Mesenchymal stem cell (in vitro differentiated cells and primary cell): ENCODE measurements at regions not wholly inside any gene's neighbourhood (a gene's known extent, or its start where the extent isn't known, plus 50 kb on each side); places are given as distances from the start of the nearest gene placed in this dataset.

ENCODE experiments used
- DNase-seq: peaks from one replicate; pipeline ENCODE4 v3.0.0-alpha.2; 2013
- H2AFZ ChIP-seq: one replicate; pipeline ENCODE4 v1.6.1; 2013; ENCODE audit warnings: low read depth, mild to moderate bottlenecking, control low read depth, inconsistent platforms, low read length, moderate library complexity
- H2AK5ac ChIP-seq: 2 replicates; pipeline ENCODE4 v1.6.1; 2013; ENCODE audit warnings: low read length, moderate library complexity, mild to moderate bottlenecking, inconsistent platforms; ENCODE audit not compliant: severe bottlenecking
- H2BK120ac ChIP-seq: one replicate; pipeline ENCODE4 v1.6.1; 2013; ENCODE audit warnings: low read depth, mild to moderate bottlenecking, inconsistent platforms, low read length, moderate library complexity
- H2BK12ac ChIP-seq, 2 experiments: one replicate each; pipeline ENCODE4 v1.6.1; 2013; ENCODE audit warnings: inconsistent platforms in 2 of 2, low read length in 2 of 2, mild to moderate bottlenecking in 2 of 2, moderate library complexity in 2 of 2, control low read depth in 1 of 2
- H2BK15ac ChIP-seq: one replicate; pipeline ENCODE4 v1.6.1; 2013; ENCODE audit warnings: mild to moderate bottlenecking, low read depth, inconsistent platforms; ENCODE audit not compliant: poor library complexity, severe bottlenecking
- H2BK5ac ChIP-seq: 2 replicates; pipeline ENCODE4 v1.6.1; 2013; ENCODE audit warnings: low read depth, mild to moderate bottlenecking, low read length, control low read depth, inconsistent platforms; ENCODE audit not compliant: poor library complexity, severe bottlenecking
- H3K14ac ChIP-seq, 2 experiments: one replicate each; pipeline ENCODE4 v1.6.1; 2013; ENCODE audit warnings: inconsistent platforms in 2 of 2, low read length in 2 of 2, control low read depth in 1 of 2, mild to moderate bottlenecking in 1 of 2, moderate library complexity in 1 of 2
- H3K18ac ChIP-seq, 2 experiments: one replicate each; pipeline ENCODE4 v1.6.1; 2013; ENCODE audit warnings: inconsistent platforms in 2 of 2, low read length in 2 of 2, control low read depth in 1 of 2, low read depth in 1 of 2, mild to moderate bottlenecking in 1 of 2
- H3K23ac ChIP-seq, 2 experiments: one replicate each; pipeline ENCODE4 v1.6.1; 2013; ENCODE audit warnings: inconsistent platforms in 2 of 2, low read length in 2 of 2, mild to moderate bottlenecking in 2 of 2, moderate library complexity in 2 of 2, control low read depth in 1 of 2
- H3K27ac ChIP-seq: 2 replicates; pipeline ENCODE4 v1.5.1; 2013; ENCODE audit warnings: mild to moderate bottlenecking, moderate library complexity, low read length, control low read depth, inconsistent platforms; ENCODE audit not compliant: poor library complexity, severe bottlenecking
- H3K27me3 ChIP-seq, 2 experiments: 2 replicates each; pipeline versions ENCODE4 v1.6.1 to v1.7.0; 2013; ENCODE audit warnings: low read length in 2 of 2, mild to moderate bottlenecking in 2 of 2, moderate library complexity in 2 of 2, control low read depth in 1 of 2, inconsistent platforms in 1 of 2; ENCODE audit not compliant: control insufficient read depth in 1 of 2, insufficient read depth in 1 of 2
- H3K36me3 ChIP-seq, 2 experiments: 2 replicates each; pipeline versions ENCODE4 v1.6.1 to v1.7.0; 2013; ENCODE audit warnings: low read length in 2 of 2, control low read depth in 1 of 2, inconsistent platforms in 1 of 2, low read depth in 1 of 2, mild to moderate bottlenecking in 1 of 2; ENCODE audit not compliant: insufficient read depth in 2 of 2, control insufficient read depth in 1 of 2
- H3K4ac ChIP-seq, 2 experiments: one replicate each; pipeline ENCODE4 v1.6.1; 2013; ENCODE audit warnings: inconsistent platforms in 2 of 2, low read length in 2 of 2, mild to moderate bottlenecking in 2 of 2, moderate library complexity in 2 of 2, control low read depth in 1 of 2, low read depth in 1 of 2
- H3K4me1 ChIP-seq: 2 replicates; pipeline ENCODE4 v1.6.1; 2013; ENCODE audit warnings: low read depth, low read length, control low read depth; ENCODE audit not compliant: control insufficient read depth, insufficient read depth
- H3K4me2 ChIP-seq: 2 replicates; pipeline ENCODE4 v1.6.1; 2013; ENCODE audit warnings: low read length, mild to moderate bottlenecking, inconsistent platforms; ENCODE audit not compliant: poor library complexity, severe bottlenecking
- H3K4me3 ChIP-seq, 2 experiments: 2 replicates each; pipeline versions ENCODE4 v1.5.1 to v1.7.0; 2013; ENCODE audit warnings: low read length in 2 of 2, mild to moderate bottlenecking in 2 of 2, control low read depth in 1 of 2, low read depth in 1 of 2; ENCODE audit not compliant: insufficient read depth in 1 of 2
- H3K79me1 ChIP-seq: replicated peaks from 2 replicates; pipeline ENCODE4 v1.6.1; 2013; ENCODE audit warnings: mild to moderate bottlenecking, control low read depth, low read length, inconsistent platforms; ENCODE audit not compliant: poor library complexity, severe bottlenecking
- H3K9ac ChIP-seq: 2 replicates; pipeline ENCODE4 v1.7.0; 2013; ENCODE audit warnings: mild to moderate bottlenecking, low read length, moderate library complexity
- H3K9me3 ChIP-seq: 2 replicates; pipeline ENCODE4 v1.7.0; 2013; ENCODE audit warnings: mild to moderate bottlenecking, low read length; ENCODE audit not compliant: control insufficient read depth
- H4K8ac ChIP-seq: one replicate; pipeline ENCODE4 v1.6.1; 2013; ENCODE audit warnings: inconsistent platforms, mild to moderate bottlenecking, low read length, moderate library complexity
- H4K91ac ChIP-seq: one replicate; pipeline ENCODE4 v1.6.1; 2013; ENCODE audit warnings: mild to moderate bottlenecking, low read length, inconsistent platforms
- WGBS: methylation state at CpG from one replicate; pipeline ENCODE4 v1.1.7; 2013; ENCODE audit warnings: mixed read lengths; 5-methylcytosine and 5-hydroxymethylcytosine counted together

GRCh38 chr12:115572440-115572839, 705.1 kb downstream of the MED13L start:
- no peaks in the 10 kb centered on the region for H3K79me1 ChIP-seq
- no peak overlapping the region for H2BK15ac ChIP-seq
- no peak overlapping the region for H3K23ac ChIP-seq
- no peaks in the 10 kb centered on the region for H3K9me3 ChIP-seq
- H3K14ac ChIP-seq, result no peak overlapping the region
- H3K4me2 ChIP-seq, result no peak overlapping the region
- no peak overlapping the region for H4K91ac ChIP-seq
- DNase-seq, result peak; percentile 10
- no peaks in the 10 kb centered on the region for H3K36me3 ChIP-seq
- H2AK5ac ChIP-seq, result no peak overlapping the region
- no peak overlapping the region for H2BK5ac ChIP-seq
- 85% methylated on average over 2 of the region's 2 CpGs for WGBS
- no peak overlapping the region for H2BK12ac ChIP-seq
- H3K4me3 ChIP-seq, result no peak overlapping the region
- no peak overlapping the region for H3K27ac ChIP-seq
- H3K27me3 ChIP-seq, result no peaks in the 10 kb centered on the region
- no peak overlapping the region for H3K18ac ChIP-seq
- no peak overlapping the region for H2BK120ac ChIP-seq
- no peak overlapping the region for H2AFZ ChIP-seq
- H3K4ac ChIP-seq, result no peak overlapping the region
- H3K9ac ChIP-seq, result no peak overlapping the region
- no peaks in the 10 kb centered on the region for H3K4me1 ChIP-seq
- H4K8ac ChIP-seq, result no peak overlapping the region

DNA sequence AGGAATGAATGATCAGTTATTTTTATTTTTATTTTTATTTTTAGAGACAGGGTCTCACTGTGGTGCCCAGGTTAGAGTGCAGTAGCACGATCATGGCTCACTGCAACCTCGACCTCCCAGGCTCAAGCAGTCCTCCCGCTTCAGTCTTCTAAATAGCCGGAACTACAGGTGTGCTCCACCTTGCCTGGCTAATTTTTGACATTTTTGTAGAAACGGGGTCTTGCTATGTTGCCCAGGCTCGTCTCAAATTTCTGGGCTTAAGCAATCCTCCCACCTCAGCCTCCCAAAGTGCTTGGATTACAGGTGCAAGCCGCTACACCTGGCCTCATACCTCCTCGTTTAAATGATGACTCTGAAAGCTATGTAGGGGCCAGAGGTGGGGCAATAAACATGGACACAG, 706.0 kb downstream of the MED13L start:
- H3K36me3 ChIP-seq, result no peaks in the 10 kb centered on the region
- no peak overlapping the region for H2BK12ac ChIP-seq
- WGBS, result 89% methylated on average over 8 of the region's 8 CpGs

DNA sequence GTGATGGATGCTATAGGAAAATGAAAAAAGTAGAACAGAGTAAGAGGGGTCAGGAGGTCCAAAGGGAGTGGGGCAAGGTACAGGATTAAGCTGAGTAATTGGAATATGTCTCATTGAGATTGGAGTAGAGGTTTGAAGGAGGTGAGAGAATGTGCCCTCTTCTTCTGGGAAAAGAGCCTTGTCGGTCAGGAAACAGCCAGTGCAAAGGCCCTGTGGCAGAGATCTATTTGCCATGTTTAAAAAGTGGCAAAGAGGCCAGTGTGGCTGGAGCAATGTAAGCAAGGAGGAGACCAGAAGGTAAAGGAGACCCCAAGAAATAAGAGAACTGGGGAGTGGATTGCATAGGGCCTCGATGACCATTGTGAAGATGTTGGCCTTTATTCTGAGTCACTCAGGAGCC, 706.5 kb downstream of the MED13L start:
- no peaks in the 10 kb centered on the region for H3K36me3 ChIP-seq
- no peak overlapping the region for H3K4me2 ChIP-seq

More for the DNA sequence above, 706.0 kb downstream of the MED13L start:
- H3K27me3 ChIP-seq, result no peaks in the 10 kb centered on the region
- H2BK15ac ChIP-seq, result no peak overlapping the region
- no peak overlapping the region for H3K23ac ChIP-seq
- DNase-seq, result no peak
- no peak overlapping the region for H2AK5ac ChIP-seq
- H3K4me2 ChIP-seq, result no peak overlapping the region
- no peak overlapping the region for H3K27ac ChIP-seq
- no peak overlapping the region for H2BK120ac ChIP-seq
- H3K79me1 ChIP-seq, result no peaks in the 10 kb centered on the region
- H2BK5ac ChIP-seq, result no peak overlapping the region
- H3K14ac ChIP-seq, result no peak overlapping the region
- H3K9me3 ChIP-seq, result no peaks in the 10 kb centered on the region
- H3K9ac ChIP-seq, result no peak overlapping the region
- no peaks in the 10 kb centered on the region for H3K4me1 ChIP-seq
- no peak overlapping the region for H4K8ac ChIP-seq
- H2AFZ ChIP-seq, result no peak overlapping the region
- H3K4ac ChIP-seq, result no peak overlapping the region
- H3K4me3 ChIP-seq, result no peak overlapping the region
- no peak overlapping the region for H3K18ac ChIP-seq
- H4K91ac ChIP-seq, result no peak overlapping the region

DNA sequence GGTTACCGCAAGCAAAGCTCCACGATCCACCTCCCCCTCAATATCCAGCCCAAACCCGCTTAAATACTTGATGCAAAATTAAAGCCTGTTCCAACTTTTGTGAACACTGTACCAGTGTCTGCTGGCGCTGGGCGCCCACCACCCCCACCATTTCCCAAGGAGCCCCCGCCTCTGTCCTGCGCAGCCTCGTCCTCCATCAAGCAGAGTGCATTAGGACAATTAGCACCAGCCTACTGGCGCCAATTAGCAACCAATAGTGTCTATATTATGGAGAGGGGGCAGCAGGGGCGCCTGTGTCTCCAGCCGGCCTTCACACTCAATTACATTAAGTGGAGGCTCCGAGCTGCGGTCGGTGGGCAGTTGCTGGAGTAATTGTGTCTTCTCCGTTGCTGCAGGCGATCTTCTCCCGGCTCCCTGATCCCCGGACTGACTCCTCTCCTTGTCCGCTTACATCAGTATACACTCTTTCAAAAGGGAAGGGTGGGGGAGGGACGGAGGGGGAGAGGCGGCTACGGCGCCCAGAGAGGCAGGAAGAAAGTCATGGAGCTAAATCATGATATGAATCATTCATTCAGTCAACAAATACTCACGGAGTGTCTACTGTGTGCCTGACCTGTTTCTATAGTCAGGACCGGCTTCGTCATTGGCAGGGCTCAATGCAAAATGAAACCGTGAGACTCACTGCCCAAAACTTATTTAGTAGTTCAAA, 707.3 kb downstream of the MED13L start:
- 86% methylated on average over 19 of the region's 27 CpGs for WGBS
- no peak overlapping the region for H2AK5ac ChIP-seq
- no peak overlapping the region for H2BK15ac ChIP-seq

More for the DNA sequence above, 706.5 kb downstream of the MED13L start:
- DNase-seq, result no peak
- Histone ChIP-seq H3K9ac (no peak overlapping the region), H3K4ac (no peak overlapping the region), H3K14ac (no peak overlapping the region), H2AK5ac (no peak overlapping the region), H2BK5ac (no peak overlapping the region), H3K23ac (no peak overlapping the region), H3K9me3 (no peaks in the 10 kb centered on the region), H3K27me3 (no peaks in the 10 kb centered on the region), H2BK15ac (no peak overlapping the region), H2BK12ac (no peak overlapping the region), H3K79me1 (no peaks in the 10 kb centered on the region), H3K4me1 (no peaks in the 10 kb centered on the region), H3K18ac (no peak overlapping the region), H3K4me3 (no peak overlapping the region), H2BK120ac (no peak overlapping the region), H4K91ac (no peak overlapping the region), H2AFZ (no peak overlapping the region), H4K8ac (no peak overlapping the region), H3K27ac (no peak overlapping the region)
- 94% methylated on average over 2 of the region's 2 CpGs for WGBS

More for the DNA sequence above, 707.3 kb downstream of the MED13L start:
- Histone ChIP-seq H3K18ac (no peak overlapping the region), H4K91ac (no peak overlapping the region), H2AFZ (no peak overlapping the region), H4K8ac (no peak overlapping the region), H3K27me3 (no peaks in the 10 kb centered on the region), H3K4me2 (no peak overlapping the region), H3K9ac (no peak overlapping the region), H3K27ac (no peak overlapping the region), H3K36me3 (no peaks in the 10 kb centered on the region), H3K4me3 (no peak overlapping the region), H2BK12ac (no peak overlapping the region), H3K79me1 (no peaks in the 10 kb centered on the region), H3K4me1 (no peaks in the 10 kb centered on the region), H3K14ac (no peak overlapping the region), H2BK5ac (no peak overlapping the region), H2BK120ac (no peak overlapping the region), H3K23ac (no peak overlapping the region), H3K4ac (no peak overlapping the region), H3K9me3 (no peaks in the 10 kb centered on the region)
- no peak for DNase-seq
